HG03139 (cell line): ENCODE measurements at regions not wholly inside any gene's neighbourhood (a gene's known extent, or its start where the extent isn't known, plus 50 kb on each side); places are given as distances from the start of the nearest gene placed in this dataset.
"Not testable (repeated sequence)": the region's sequence is repeated elsewhere in the genome, so short reads cannot be mapped to it uniquely, and the experiment has no call there.

Experiments
- ATAC-seq: cut with Tn5 transposase; IDR thresholded peaks from one replicate; pipeline ENCODE4 v1.9.1; 2021; ENCODE audit not compliant: unreplicated experiment

GRCh38 chr11:96506953-96507354 lies 117.1 kb downstream of the JRKL start:
- no peak for ATAC-seq

GRCh38 chr11:96508861-96509260 lies 119.0 kb downstream of the JRKL start:
- ATAC-seq, result no peak

GRCh38 chr11:96520939-96521338 lies 131.1 kb downstream of the JRKL start:
- no peak for ATAC-seq

- no peak for ATAC-seq
Measured at GRCh38 chr11:96523656-96524055, 133.8 kb downstream of the JRKL start.

- ATAC-seq, result no peak
Measured at GRCh38 chr11:96524475-96524874, 134.7 kb downstream of the JRKL start.

- ATAC-seq, result no peak
Measured at GRCh38 chr11:96530473-96530872, 140.7 kb downstream of the JRKL start.

GRCh38 chr11:96538104-96538503 lies 148.3 kb downstream of the JRKL start:
- ATAC-seq, result no peak

GRCh38 chr11:96538622-96539021 lies 148.8 kb downstream of the JRKL start:
- ATAC-seq, result no peak

- no peak for ATAC-seq
Measured at GRCh38 chr11:96540875-96541274, 151.1 kb downstream of the JRKL start.

- no peak for ATAC-seq
Measured at GRCh38 chr11:96543177-96543576, 153.4 kb downstream of the JRKL start.

- ATAC-seq, result not testable (repeated sequence)
Measured at GRCh38 chr11:96545192-96545591, 155.4 kb downstream of the JRKL start.

GRCh38 chr11:96551136-96551535 lies 161.3 kb downstream of the JRKL start:
- no peak for ATAC-seq

- no peak for ATAC-seq
Measured at GRCh38 chr11:96554236-96554820, 164.5 kb downstream of the JRKL start.

GRCh38 chr11:96555826-96556225 lies 166.0 kb downstream of the JRKL start:
- not testable (repeated sequence) for ATAC-seq

- not testable (repeated sequence) for ATAC-seq
Measured at GRCh38 chr11:96560727-96561126, 170.9 kb downstream of the JRKL start.

- ATAC-seq, result no peak
Measured at GRCh38 chr11:96567176-96567575, 177.4 kb downstream of the JRKL start.

GRCh38 chr11:96567667-96568066 lies 177.9 kb downstream of the JRKL start:
- no peak for ATAC-seq

- no peak for ATAC-seq
Measured at GRCh38 chr11:96576383-96576782, 186.6 kb downstream of the JRKL start.

- ATAC-seq, result no peak
Measured at GRCh38 chr11:96578379-96578778, 188.6 kb downstream of the JRKL start.

GRCh38 chr11:96579656-96580055 lies 189.8 kb downstream of the JRKL start:
- ATAC-seq, result no peak

GRCh38 chr11:96580476-96581040 lies 190.7 kb downstream of the JRKL start:
- ATAC-seq, result no peak

GRCh38 chr11:96585944-96586880 lies 196.4 kb downstream of the JRKL start:
- not testable (repeated sequence) for ATAC-seq
